Nephron (organoid): ENCODE measurements at regions not wholly inside any gene's neighbourhood (a gene's known extent, or its start where the extent isn't known, plus 50 kb on each side); places are given as distances from the start of the nearest gene placed in this dataset.

Experiments
- H3K27ac Mint-ChIP-seq, 3 experiments: 2 replicates each; pipeline ENCODE4 v1.8.0; 2020; ENCODE audit warnings: mixed read lengths in 3 of 3, mild to moderate bottlenecking in 2 of 3, moderate library complexity in 1 of 3
- H3K27me3 Mint-ChIP-seq: 2 replicates; pipeline ENCODE4 v1.8.0; 2021; ENCODE audit warnings: low read depth, mild to moderate bottlenecking, moderate library complexity, mixed read lengths
- H3K36me3 Mint-ChIP-seq: 2 replicates; pipeline ENCODE4 v1.8.0; 2020; ENCODE audit warnings: low read depth, mixed read lengths
- H3K4me1 Mint-ChIP-seq: 2 replicates; pipeline ENCODE4 v1.8.0; 2020; ENCODE audit warnings: mixed read lengths
- H3K4me3 Mint-ChIP-seq, 3 experiments: 2 replicates each; pipeline ENCODE4 v1.8.0; 2020; ENCODE audit warnings: mild to moderate bottlenecking in 3 of 3, mixed read lengths in 3 of 3, moderate library complexity in 2 of 3
- H3K9me3 Mint-ChIP-seq: 2 replicates; pipeline ENCODE4 v1.8.0; 2020; ENCODE audit warnings: mixed read lengths
- CTCF ChIP-seq, 3 experiments: fragments of 200-600 bp; sonication (generic); IDR thresholded peaks; one replicate each; pipeline ENCODE4 v1.5.0; 2021; ENCODE audit warnings: antibody characterized with exemption in 3 of 3; ENCODE audit not compliant: unreplicated experiment in 3 of 3

- Mint-ChIP-seq H3K36me3 (no peaks in the 10 kb centered on the region), H3K27me3 (no peaks in the 10 kb centered on the region), H3K27ac (no peak overlapping the region), H3K9me3 (no peaks in the 10 kb centered on the region), H3K4me1 (no peaks in the 10 kb centered on the region), H3K4me3 (no peak overlapping the region)
- no peak for TF ChIP-seq CTCF (IDR thresholded peaks at IDR 0.05; ENCODE audit: unreplicated experiment in 3 of 3)
Measured at GRCh38 chr3:152095472-152095871, 173.3 kb upstream of the MBNL1 start.

- Mint-ChIP-seq H3K9me3 (no peaks in the 10 kb centered on the region), H3K27me3 (no peaks in the 10 kb centered on the region), H3K36me3 (no peaks in the 10 kb centered on the region), H3K4me3 (no peak overlapping the region), H3K4me1 (no peaks in the 10 kb centered on the region), H3K27ac (no peak overlapping the region)
- TF ChIP-seq CTCF (IDR thresholded peaks at IDR 0.05; ENCODE audit: unreplicated experiment in 3 of 3), result no peak
Measured at GRCh38 chr3:152096280-152096906, 172.3 kb upstream of the MBNL1 start.

GRCh38 chr3:152097120-152097519, 171.6 kb upstream of the MBNL1 start:
- Mint-ChIP-seq H3K4me1 (no peaks in the 10 kb centered on the region), H3K27ac (no peak overlapping the region), H3K4me3 (no peak overlapping the region), H3K9me3 (no peaks in the 10 kb centered on the region), H3K36me3 (no peaks in the 10 kb centered on the region), H3K27me3 (no peaks in the 10 kb centered on the region)
- TF ChIP-seq CTCF (IDR thresholded peaks at IDR 0.05; ENCODE audit: unreplicated experiment in 3 of 3), result no peak

- H3K27ac Mint-ChIP-seq, result no peak overlapping the region
- no peak for TF ChIP-seq CTCF (IDR thresholded peaks at IDR 0.05; ENCODE audit: unreplicated experiment in 3 of 3)
- H3K27me3 Mint-ChIP-seq, result no peaks in the 10 kb centered on the region
- no peaks in the 10 kb centered on the region for H3K9me3 Mint-ChIP-seq
- H3K4me3 Mint-ChIP-seq, result no peak overlapping the region
- H3K4me1 Mint-ChIP-seq, result no peaks in the 10 kb centered on the region
- H3K36me3 Mint-ChIP-seq, result no peaks in the 10 kb centered on the region
Measured at GRCh38 chr3:152097770-152098169, 171.0 kb upstream of the MBNL1 start.

- Mint-ChIP-seq H3K4me1 (no peaks in the 10 kb centered on the region), H3K27me3 (no peaks in the 10 kb centered on the region), H3K4me3 (no peak overlapping the region), H3K36me3 (no peaks in the 10 kb centered on the region), H3K9me3 (no peaks in the 10 kb centered on the region), H3K27ac (no peak overlapping the region)
- no peak for TF ChIP-seq CTCF (IDR thresholded peaks at IDR 0.05; ENCODE audit: unreplicated experiment in 3 of 3)
Measured at GRCh38 chr3:152100491-152101132, 168.1 kb upstream of the MBNL1 start.

GRCh38 chr3:152102410-152102809, 166.3 kb upstream of the MBNL1 start:
- Mint-ChIP-seq H3K9me3 (no peaks in the 10 kb centered on the region), H3K27me3 (no peaks in the 10 kb centered on the region), H3K36me3 (no peaks in the 10 kb centered on the region), H3K4me1 (no peaks in the 10 kb centered on the region), H3K27ac (no peak overlapping the region), H3K4me3 (no peak overlapping the region)
- TF ChIP-seq CTCF (IDR thresholded peaks at IDR 0.05; ENCODE audit: unreplicated experiment in 3 of 3), result no peak
